ENCODE measurements at regions not wholly inside any gene's neighbourhood (a gene's known extent, or its start where the extent isn't known, plus 50 kb on each side); places are given as distances from the start of the nearest gene placed in this dataset.

GRCh38 chr3:110164632-110165369 lies 827.5 kb upstream of the DPPA4 start:
- H3K36me3 ChIP-seq (ENCODE audit: insufficient read depth, insufficient read length, low read length): no peaks in the 10 kb centered on the region
- no peaks in the 10 kb centered on the region for H3K9me3 ChIP-seq (ENCODE audit: insufficient read depth, low read length)
- H3K4me1 ChIP-seq (ENCODE audit: insufficient read depth, insufficient read length): no peaks in the 10 kb centered on the region
- TF ChIP-seq YY1 (IDR thresholded peaks at IDR 0.05; ENCODE audit: insufficient read depth, insufficient read length): no peak
- H3K27me3 ChIP-seq (ENCODE audit: insufficient read depth, insufficient read length): no peaks in the 10 kb centered on the region
- H3K4me3 ChIP-seq (ENCODE audit: insufficient read length, low read depth): no peak overlapping the region
- no peak overlapping the region for H3K9ac ChIP-seq (ENCODE audit: insufficient read length, low read depth)
- peak; percentile 39 for DNase-seq (ENCODE audit: low read depth, low spot score)

- H3K36me3 ChIP-seq (ENCODE audit: insufficient read depth, insufficient read length, low read length): no peaks in the 10 kb centered on the region
- no peak for TF ChIP-seq YY1 (IDR thresholded peaks at IDR 0.05; ENCODE audit: insufficient read depth, insufficient read length)
- TF ChIP-seq SUZ12 (IDR thresholded peaks at IDR 0.05; ENCODE audit: extremely low read depth, insufficient read depth, insufficient read length): no peak
- no peak for TF ChIP-seq ZNF274 (IDR thresholded peaks at IDR 0.05; ENCODE audit: low read depth, low read length)
- no peaks in the 10 kb centered on the region for H3K9me3 ChIP-seq (ENCODE audit: insufficient read depth, low read length)
- DNase-seq (ENCODE audit: low read depth, low spot score): no peak
- H3K4me3 ChIP-seq (ENCODE audit: insufficient read length, low read depth): no peak overlapping the region
- no peaks in the 10 kb centered on the region for H3K27me3 ChIP-seq (ENCODE audit: insufficient read depth, insufficient read length)
- H3K9ac ChIP-seq (ENCODE audit: insufficient read length, low read depth): no peak overlapping the region
- H3K4me1 ChIP-seq (ENCODE audit: insufficient read depth, insufficient read length): no peaks in the 10 kb centered on the region
These were observed 828.0 kb upstream of the DPPA4 start for GRCh38 chr3:110165370-110165743.

DNA sequence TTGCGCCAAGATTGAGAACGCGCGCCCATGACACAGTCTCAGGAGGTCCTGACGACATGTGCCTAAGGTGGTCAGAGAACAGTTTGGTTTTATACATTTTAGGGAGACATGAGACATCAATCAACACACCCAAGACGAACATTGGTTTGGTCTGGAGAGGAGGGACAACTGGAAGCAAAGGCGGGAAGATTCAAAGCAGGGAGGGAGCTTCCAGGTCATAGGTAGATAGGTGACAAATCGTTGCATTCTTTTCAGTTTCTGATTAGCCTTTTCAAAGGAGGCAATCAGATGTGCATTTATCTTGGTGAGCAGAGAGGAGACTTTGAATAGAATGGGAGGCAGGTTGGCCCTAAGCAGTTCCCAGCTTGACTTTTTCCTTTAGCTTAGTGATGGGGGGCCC lies 828.4 kb upstream of the DPPA4 start:
- Histone ChIP-seq H3K9ac (ENCODE audit: insufficient read length, low read depth) (no peak overlapping the region), H3K4me3 (ENCODE audit: insufficient read length, low read depth) (no peak overlapping the region), H3K9me3 (ENCODE audit: insufficient read depth, low read length) (no peaks in the 10 kb centered on the region), H3K36me3 (ENCODE audit: insufficient read depth, insufficient read length, low read length) (no peaks in the 10 kb centered on the region), H3K27me3 (ENCODE audit: insufficient read depth, insufficient read length) (no peaks in the 10 kb centered on the region), H3K4me1 (ENCODE audit: insufficient read depth, insufficient read length) (no peaks in the 10 kb centered on the region)
- no peak for TF ChIP-seq SUZ12 (IDR thresholded peaks at IDR 0.05; ENCODE audit: extremely low read depth, insufficient read depth, insufficient read length)
- TF ChIP-seq YY1 (IDR thresholded peaks at IDR 0.05; ENCODE audit: insufficient read depth, insufficient read length): no peak
- no peak for TF ChIP-seq ZNF274 (IDR thresholded peaks at IDR 0.05; ENCODE audit: low read depth, low read length)
- DNase-seq (ENCODE audit: low read depth, low spot score): peak; percentile 46

DNA sequence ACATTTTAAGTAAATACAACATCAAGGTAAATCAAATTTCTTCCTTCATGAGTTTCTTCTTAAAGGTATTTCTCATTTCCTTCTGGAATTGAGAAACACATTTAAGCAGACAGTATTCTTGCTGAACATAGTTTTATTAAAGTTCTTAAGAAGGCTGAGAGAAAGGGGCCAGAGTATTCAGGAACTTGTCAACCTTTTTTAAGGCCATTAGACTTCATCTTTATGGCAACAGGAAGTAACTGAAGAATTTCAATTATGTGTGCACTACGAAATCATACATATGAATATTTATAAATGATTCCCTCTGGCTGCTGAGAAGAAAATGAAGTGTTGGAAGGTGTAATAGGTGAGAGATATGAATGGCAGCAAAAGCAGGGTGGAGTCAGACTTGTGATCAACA lies 829.4 kb upstream of the DPPA4 start:
- no peaks in the 10 kb centered on the region for H3K36me3 ChIP-seq (ENCODE audit: insufficient read depth, insufficient read length, low read length)
- no peaks in the 10 kb centered on the region for H3K9me3 ChIP-seq (ENCODE audit: insufficient read depth, low read length)
- no peaks in the 10 kb centered on the region for H3K27me3 ChIP-seq (ENCODE audit: insufficient read depth, insufficient read length)
- H3K4me3 ChIP-seq (ENCODE audit: insufficient read length, low read depth): no peak overlapping the region
- H3K4me1 ChIP-seq (ENCODE audit: insufficient read depth, insufficient read length): no peaks in the 10 kb centered on the region
- no peak overlapping the region for H3K9ac ChIP-seq (ENCODE audit: insufficient read length, low read depth)
- no peak for TF ChIP-seq SUZ12 (IDR thresholded peaks at IDR 0.05; ENCODE audit: extremely low read depth, insufficient read depth, insufficient read length)
- no peak for TF ChIP-seq ZNF274 (IDR thresholded peaks at IDR 0.05; ENCODE audit: low read depth, low read length)
- TF ChIP-seq YY1 (IDR thresholded peaks at IDR 0.05; ENCODE audit: insufficient read depth, insufficient read length): no peak
- no peak for DNase-seq (ENCODE audit: low read depth, low spot score)

- no peak overlapping the region for H3K4me3 ChIP-seq (ENCODE audit: insufficient read length, low read depth)
- no peaks in the 10 kb centered on the region for H3K27me3 ChIP-seq (ENCODE audit: insufficient read depth, insufficient read length)
- no peak for DNase-seq (ENCODE audit: low read depth, low spot score)
- no peaks in the 10 kb centered on the region for H3K36me3 ChIP-seq (ENCODE audit: insufficient read depth, insufficient read length, low read length)
- no peak overlapping the region for H3K9ac ChIP-seq (ENCODE audit: insufficient read length, low read depth)
- H3K4me1 ChIP-seq (ENCODE audit: insufficient read depth, insufficient read length): no peaks in the 10 kb centered on the region
- no peaks in the 10 kb centered on the region for H3K9me3 ChIP-seq (ENCODE audit: insufficient read depth, low read length)
- no peak for TF ChIP-seq YY1 (IDR thresholded peaks at IDR 0.05; ENCODE audit: insufficient read depth, insufficient read length)
These were observed 837.6 kb upstream of the DPPA4 start for GRCh38 chr3:110174908-110175307.

GRCh38 chr3:110178965-110179364 lies 841.6 kb upstream of the DPPA4 start:
- H3K4me1 ChIP-seq (ENCODE audit: insufficient read depth, insufficient read length): no peaks in the 10 kb centered on the region
- H3K4me3 ChIP-seq (ENCODE audit: insufficient read length, low read depth): no peak overlapping the region
- H3K9ac ChIP-seq (ENCODE audit: insufficient read length, low read depth): no peak overlapping the region
- no peaks in the 10 kb centered on the region for H3K36me3 ChIP-seq (ENCODE audit: insufficient read depth, insufficient read length, low read length)
- DNase-seq (ENCODE audit: low read depth, low spot score): no peak
- no peaks in the 10 kb centered on the region for H3K27me3 ChIP-seq (ENCODE audit: insufficient read depth, insufficient read length)
- TF ChIP-seq ZNF274 (IDR thresholded peaks at IDR 0.05; ENCODE audit: low read depth, low read length) (no peak), YY1 (IDR thresholded peaks at IDR 0.05; ENCODE audit: insufficient read depth, insufficient read length) (no peak), SUZ12 (IDR thresholded peaks at IDR 0.05; ENCODE audit: extremely low read depth, insufficient read depth, insufficient read length) (no peak)
- H3K9me3 ChIP-seq (ENCODE audit: insufficient read depth, low read length): no peaks in the 10 kb centered on the region

GRCh38 chr3:110180733-110181132 lies 843.4 kb upstream of the DPPA4 start:
- DNase-seq (ENCODE audit: low read depth, low spot score): no peak
- Histone ChIP-seq H3K27me3 (ENCODE audit: insufficient read depth, insufficient read length) (no peaks in the 10 kb centered on the region), H3K9me3 (ENCODE audit: insufficient read depth, low read length) (no peaks in the 10 kb centered on the region), H3K36me3 (ENCODE audit: insufficient read depth, insufficient read length, low read length) (no peaks in the 10 kb centered on the region), H3K9ac (ENCODE audit: insufficient read length, low read depth) (no peak overlapping the region), H3K4me1 (ENCODE audit: insufficient read depth, insufficient read length) (no peaks in the 10 kb centered on the region), H3K4me3 (ENCODE audit: insufficient read length, low read depth) (no peak overlapping the region)
- TF ChIP-seq YY1 (IDR thresholded peaks at IDR 0.05; ENCODE audit: insufficient read depth, insufficient read length): no peak
- no peak for TF ChIP-seq ZNF274 (IDR thresholded peaks at IDR 0.05; ENCODE audit: low read depth, low read length)
- no peak for TF ChIP-seq SUZ12 (IDR thresholded peaks at IDR 0.05; ENCODE audit: extremely low read depth, insufficient read depth, insufficient read length)

Data from NT2/D1 (cell line).